ENCODE measurements at regions not wholly inside any gene's neighbourhood (a gene's known extent, or its start where the extent isn't known, plus 50 kb on each side); places are given as distances from the start of the nearest gene placed in this dataset.

GRCh38 chr6:147141711-147142308, 62.4 kb upstream of the STXBP5 start:
- H3K4me1 Mint-ChIP-seq: no peaks in the 10 kb centered on the region; the same call in 1 of the 2 replicates
- ChIA-PET CTCF (no interaction called here), POLR2A (no interaction called here)
- no peaks in the 10 kb centered on the region for H3K27me3 Mint-ChIP-seq (ENCODE audit: low read depth)
- no peak for ATAC-seq
- 0 out of 2 replicates have a peak, but pooled peaks cover 1% of the 10 kb centered on the region for H3K9me3 Mint-ChIP-seq
- no peak for DNase-seq (ENCODE audit: low spot score)
- H3K4me3 Mint-ChIP-seq: no peak overlapping the region
- H3K36me3 Mint-ChIP-seq: no peaks in the 10 kb centered on the region
- no peak for TF ChIP-seq SOX15 (CRISPR knock-in tag; IDR thresholded peaks at IDR 0.05)
- no peak for TF ChIP-seq ZNF219 (CRISPR knock-in tag; IDR thresholded peaks at IDR 0.05; ENCODE audit: borderline replicate concordance)
- TF ChIP-seq ZSCAN18 (CRISPR knock-in tag; IDR thresholded peaks at IDR 0.05): no peak
- no peak for TF ChIP-seq ZNF121 (CRISPR knock-in tag; IDR thresholded peaks at IDR 0.05)
- no peak for TF ChIP-seq GTF2I (CRISPR knock-in tag; conservative IDR thresholded peaks at IDR 0.05)
- no peak for TF ChIP-seq FOXK1 (CRISPR knock-in tag; IDR thresholded peaks at IDR 0.05)
- TF ChIP-seq, protein P1, sequence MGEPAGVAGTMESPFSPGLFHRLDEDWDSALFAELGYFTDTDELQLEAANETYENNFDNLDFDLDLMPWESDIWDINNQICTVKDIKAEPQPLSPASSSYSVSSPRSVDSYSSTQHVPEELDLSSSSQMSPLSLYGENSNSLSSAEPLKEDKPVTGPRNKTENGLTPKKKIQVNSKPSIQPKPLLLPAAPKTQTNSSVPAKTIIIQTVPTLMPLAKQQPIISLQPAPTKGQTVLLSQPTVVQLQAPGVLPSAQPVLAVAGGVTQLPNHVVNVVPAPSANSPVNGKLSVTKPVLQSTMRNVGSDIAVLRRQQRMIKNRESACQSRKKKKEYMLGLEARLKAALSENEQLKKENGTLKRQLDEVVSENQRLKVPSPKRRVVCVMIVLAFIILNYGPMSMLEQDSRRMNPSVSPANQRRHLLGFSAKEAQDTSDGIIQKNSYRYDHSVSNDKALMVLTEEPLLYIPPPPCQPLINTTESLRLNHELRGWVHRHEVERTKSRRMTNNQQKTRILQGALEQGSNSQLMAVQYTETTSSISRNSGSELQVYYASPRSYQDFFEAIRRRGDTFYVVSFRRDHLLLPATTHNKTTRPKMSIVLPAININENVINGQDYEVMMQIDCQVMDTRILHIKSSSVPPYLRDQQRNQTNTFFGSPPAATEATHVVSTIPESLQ (CRISPR knock-in tag; IDR thresholded peaks at IDR 0.05): no peak
- TF ChIP-seq, protein P2, sequence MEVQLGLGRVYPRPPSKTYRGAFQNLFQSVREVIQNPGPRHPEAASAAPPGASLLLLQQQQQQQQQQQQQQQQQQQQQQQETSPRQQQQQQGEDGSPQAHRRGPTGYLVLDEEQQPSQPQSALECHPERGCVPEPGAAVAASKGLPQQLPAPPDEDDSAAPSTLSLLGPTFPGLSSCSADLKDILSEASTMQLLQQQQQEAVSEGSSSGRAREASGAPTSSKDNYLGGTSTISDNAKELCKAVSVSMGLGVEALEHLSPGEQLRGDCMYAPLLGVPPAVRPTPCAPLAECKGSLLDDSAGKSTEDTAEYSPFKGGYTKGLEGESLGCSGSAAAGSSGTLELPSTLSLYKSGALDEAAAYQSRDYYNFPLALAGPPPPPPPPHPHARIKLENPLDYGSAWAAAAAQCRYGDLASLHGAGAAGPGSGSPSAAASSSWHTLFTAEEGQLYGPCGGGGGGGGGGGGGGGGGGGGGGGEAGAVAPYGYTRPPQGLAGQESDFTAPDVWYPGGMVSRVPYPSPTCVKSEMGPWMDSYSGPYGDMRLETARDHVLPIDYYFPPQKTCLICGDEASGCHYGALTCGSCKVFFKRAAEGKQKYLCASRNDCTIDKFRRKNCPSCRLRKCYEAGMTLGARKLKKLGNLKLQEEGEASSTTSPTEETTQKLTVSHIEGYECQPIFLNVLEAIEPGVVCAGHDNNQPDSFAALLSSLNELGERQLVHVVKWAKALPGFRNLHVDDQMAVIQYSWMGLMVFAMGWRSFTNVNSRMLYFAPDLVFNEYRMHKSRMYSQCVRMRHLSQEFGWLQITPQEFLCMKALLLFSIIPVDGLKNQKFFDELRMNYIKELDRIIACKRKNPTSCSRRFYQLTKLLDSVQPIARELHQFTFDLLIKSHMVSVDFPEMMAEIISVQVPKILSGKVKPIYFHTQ (CRISPR knock-in tag; IDR thresholded peaks at IDR 0.05): no peak
- TF ChIP-seq ZBTB21 (CRISPR knock-in tag; IDR thresholded peaks at IDR 0.05; ENCODE audit: borderline replicate concordance): no peak
- TF ChIP-seq GABPB1 (CRISPR knock-in tag; IDR thresholded peaks at IDR 0.05): no peak
- TF ChIP-seq ETV6 (CRISPR knock-in tag; IDR thresholded peaks at IDR 0.05): no peak
- no peak for TF ChIP-seq NFYB (CRISPR knock-in tag; conservative IDR thresholded peaks at IDR 0.05; ENCODE audit: low read depth)
- no peak for TF ChIP-seq ELF4 (CRISPR knock-in tag; IDR thresholded peaks at IDR 0.05; ENCODE audit: low read depth)
- no peak overlapping the region for H3K27ac Mint-ChIP-seq

DNA sequence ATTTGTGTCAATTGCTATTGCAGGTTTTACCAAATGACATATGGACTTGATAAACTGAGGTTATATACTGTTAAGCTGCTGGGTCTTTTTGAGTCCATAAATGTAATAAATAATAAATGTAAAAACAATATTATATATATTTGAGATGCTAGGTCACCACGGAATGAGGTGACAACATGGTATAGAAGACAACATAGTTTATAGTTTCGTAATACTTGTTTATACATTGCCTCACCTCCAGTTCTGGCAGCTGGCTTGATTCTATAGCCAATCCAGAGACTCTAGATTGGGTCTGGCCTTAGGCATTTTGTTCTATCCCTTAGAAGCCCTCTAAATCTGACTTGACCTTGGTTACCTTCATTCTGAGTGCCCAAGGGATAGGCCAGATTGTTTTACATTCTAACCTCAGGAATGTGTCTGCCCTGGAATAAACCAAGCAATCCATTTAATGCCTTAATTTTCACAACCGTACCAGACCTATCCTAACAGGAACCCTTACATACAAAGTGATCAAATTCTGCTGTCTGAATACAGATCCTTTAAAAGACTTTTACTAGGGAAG, 61.5 kb upstream of the STXBP5 start:
- Mint-ChIP-seq H3K36me3 (no peaks in the 10 kb centered on the region), H3K9me3 (peaks cover 8% of the 10 kb centered on the region), H3K27ac (no peak overlapping the region), H3K27me3 (ENCODE audit: low read depth) (no peaks in the 10 kb centered on the region), H3K4me1 (no peaks in the 10 kb centered on the region), H3K4me3 (no peak overlapping the region)
- ChIA-PET CTCF (no interaction called here), POLR2A (no interaction called here)
- TF ChIP-seq FOXK1 (CRISPR knock-in tag; IDR thresholded peaks at IDR 0.05) (no peak), PRRX2 (CRISPR knock-in tag; IDR thresholded peaks at IDR 0.05) (no peak)
- TF ChIP-seq, protein P3, sequence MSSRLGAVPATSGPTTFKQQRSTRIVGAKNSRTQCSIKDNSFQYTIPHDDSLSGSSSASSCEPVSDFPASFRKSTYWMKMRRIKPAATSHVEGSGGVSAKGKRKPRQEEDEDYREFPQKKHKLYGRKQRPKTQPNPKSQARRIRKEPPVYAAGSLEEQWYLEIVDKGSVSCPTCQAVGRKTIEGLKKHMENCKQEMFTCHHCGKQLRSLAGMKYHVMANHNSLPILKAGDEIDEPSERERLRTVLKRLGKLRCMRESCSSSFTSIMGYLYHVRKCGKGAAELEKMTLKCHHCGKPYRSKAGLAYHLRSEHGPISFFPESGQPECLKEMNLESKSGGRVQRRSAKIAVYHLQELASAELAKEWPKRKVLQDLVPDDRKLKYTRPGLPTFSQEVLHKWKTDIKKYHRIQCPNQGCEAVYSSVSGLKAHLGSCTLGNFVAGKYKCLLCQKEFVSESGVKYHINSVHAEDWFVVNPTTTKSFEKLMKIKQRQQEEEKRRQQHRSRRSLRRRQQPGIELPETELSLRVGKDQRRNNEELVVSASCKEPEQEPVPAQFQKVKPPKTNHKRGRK (CRISPR knock-in tag; IDR thresholded peaks at IDR 0.05; ENCODE audit: borderline replicate concordance): no peak
- DNase-seq (ENCODE audit: low spot score) (no peak), ATAC-seq (no peak)

DNA sequence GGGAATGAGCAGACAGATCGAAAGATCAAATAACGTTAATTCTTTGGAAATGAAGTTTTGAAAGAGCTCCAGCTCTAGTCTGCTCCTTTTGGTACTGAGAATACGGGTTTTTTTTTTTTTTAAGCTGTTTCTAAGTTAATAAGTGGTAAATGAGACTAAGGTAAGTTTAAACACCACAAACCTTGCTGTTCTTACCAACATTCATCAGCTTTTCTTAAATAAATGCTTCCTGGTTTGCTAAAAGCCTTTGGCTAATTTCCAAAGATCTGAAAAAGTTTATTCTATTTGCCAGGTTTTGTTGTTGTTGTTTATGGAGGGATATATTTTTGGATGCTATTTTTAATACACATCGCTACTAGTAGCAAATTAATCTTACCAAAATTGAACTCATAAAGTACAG, 55.1 kb upstream of the STXBP5 start:
- no peaks in the 10 kb centered on the region for H3K4me1 Mint-ChIP-seq
- ChIA-PET POLR2A (no interaction called here), CTCF (no interaction called here)
- ATAC-seq (no peak), DNase-seq (ENCODE audit: low spot score) (no peak)
- H3K27ac Mint-ChIP-seq: no peak overlapping the region
- peaks cover 12% of the 10 kb centered on the region for H3K9me3 Mint-ChIP-seq
- H3K27me3 Mint-ChIP-seq (ENCODE audit: low read depth): no peaks in the 10 kb centered on the region
- H3K36me3 Mint-ChIP-seq: no peaks in the 10 kb centered on the region
- no peak overlapping the region for H3K4me3 Mint-ChIP-seq
- TF ChIP-seq RORB (CRISPR knock-in tag; IDR thresholded peaks at IDR 0.05): no peak
- TF ChIP-seq, protein P4, sequence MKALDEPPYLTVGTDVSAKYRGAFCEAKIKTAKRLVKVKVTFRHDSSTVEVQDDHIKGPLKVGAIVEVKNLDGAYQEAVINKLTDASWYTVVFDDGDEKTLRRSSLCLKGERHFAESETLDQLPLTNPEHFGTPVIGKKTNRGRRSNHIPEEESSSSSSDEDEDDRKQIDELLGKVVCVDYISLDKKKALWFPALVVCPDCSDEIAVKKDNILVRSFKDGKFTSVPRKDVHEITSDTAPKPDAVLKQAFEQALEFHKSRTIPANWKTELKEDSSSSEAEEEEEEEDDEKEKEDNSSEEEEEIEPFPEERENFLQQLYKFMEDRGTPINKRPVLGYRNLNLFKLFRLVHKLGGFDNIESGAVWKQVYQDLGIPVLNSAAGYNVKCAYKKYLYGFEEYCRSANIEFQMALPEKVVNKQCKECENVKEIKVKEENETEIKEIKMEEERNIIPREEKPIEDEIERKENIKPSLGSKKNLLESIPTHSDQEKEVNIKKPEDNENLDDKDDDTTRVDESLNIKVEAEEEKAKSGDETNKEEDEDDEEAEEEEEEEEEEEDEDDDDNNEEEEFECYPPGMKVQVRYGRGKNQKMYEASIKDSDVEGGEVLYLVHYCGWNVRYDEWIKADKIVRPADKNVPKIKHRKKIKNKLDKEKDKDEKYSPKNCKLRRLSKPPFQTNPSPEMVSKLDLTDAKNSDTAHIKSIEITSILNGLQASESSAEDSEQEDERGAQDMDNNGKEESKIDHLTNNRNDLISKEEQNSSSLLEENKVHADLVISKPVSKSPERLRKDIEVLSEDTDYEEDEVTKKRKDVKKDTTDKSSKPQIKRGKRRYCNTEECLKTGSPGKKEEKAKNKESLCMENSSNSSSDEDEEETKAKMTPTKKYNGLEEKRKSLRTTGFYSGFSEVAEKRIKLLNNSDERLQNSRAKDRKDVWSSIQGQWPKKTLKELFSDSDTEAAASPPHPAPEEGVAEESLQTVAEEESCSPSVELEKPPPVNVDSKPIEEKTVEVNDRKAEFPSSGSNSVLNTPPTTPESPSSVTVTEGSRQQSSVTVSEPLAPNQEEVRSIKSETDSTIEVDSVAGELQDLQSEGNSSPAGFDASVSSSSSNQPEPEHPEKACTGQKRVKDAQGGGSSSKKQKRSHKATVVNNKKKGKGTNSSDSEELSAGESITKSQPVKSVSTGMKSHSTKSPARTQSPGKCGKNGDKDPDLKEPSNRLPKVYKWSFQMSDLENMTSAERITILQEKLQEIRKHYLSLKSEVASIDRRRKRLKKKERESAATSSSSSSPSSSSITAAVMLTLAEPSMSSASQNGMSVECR (CRISPR knock-in tag; IDR thresholded peaks at IDR 0.05; ENCODE audit: borderline replicate concordance): no peak
- TF ChIP-seq TEAD4 (CRISPR knock-in tag; IDR thresholded peaks at IDR 0.05): no peak
- TF ChIP-seq, protein P5, sequence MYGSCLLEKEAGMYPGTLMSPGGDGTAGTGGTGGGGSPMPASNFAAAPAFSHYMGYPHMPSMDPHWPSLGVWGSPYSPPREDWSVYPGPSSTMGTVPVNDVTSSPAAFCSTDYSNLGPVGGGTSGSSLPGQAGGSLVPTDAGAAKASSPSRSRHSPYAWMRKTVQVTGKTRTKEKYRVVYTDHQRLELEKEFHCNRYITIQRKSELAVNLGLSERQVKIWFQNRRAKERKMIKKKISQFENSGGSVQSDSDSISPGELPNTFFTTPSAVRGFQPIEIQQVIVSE (CRISPR knock-in tag; IDR thresholded peaks at IDR 0.05; ENCODE audit: borderline replicate concordance): no peak

Measured in WTC11 (cell line).